Gastrocnemius medialis (tissue), 4 donors: ENCODE measurements at regions not wholly inside any gene's neighbourhood (a gene's known extent, or its start where the extent isn't known, plus 50 kb on each side); places are given as distances from the start of the nearest gene placed in this dataset.

Experiments used
- ATAC-seq, 2 donors: fragments of 150-250 bp; one replicate each; pipeline ENCODE4 v1.9.1; 2016
- DNase-seq, 2 donors: peaks; one replicate each; pipeline ENCODE4 v3.0.0-alpha.2; 2019
- H3K27ac ChIP-seq, 4 donors: fragments of 200-600 bp; sonication (generic); 1 replicate in 1 of 4; 2 replicates in 3 of 4; pipeline ENCODE4 v1.5.1; 2016 to 2018; ENCODE audit warnings: mild to moderate bottlenecking in 2 of 4, moderate library complexity in 1 of 4
- H3K27me3 ChIP-seq, 3 donors: fragments of 200-600 bp; sonication (generic) in 2 of 3; 1 replicate in 1 of 3; 2 replicates in 2 of 3; pipeline versions ENCODE4 v1.5.1 to v1.6.0; 2016 to 2019; ENCODE audit warnings: mild to moderate bottlenecking in 1 of 3, moderate library complexity in 1 of 3
- H3K36me3 ChIP-seq, 2 donors: fragments of 200-600 bp; sonication (generic) in 1 of 2; one replicate each; pipeline ENCODE4 v1.5.1; 2017 to 2018
- H3K4me1 ChIP-seq, 2 donors: fragments of 200-600 bp; sonication (generic) in 1 of 2; one replicate each; pipeline ENCODE4 v1.5.1; 2016 to 2017; ENCODE audit warnings: mild to moderate bottlenecking in 2 of 2
- H3K4me3 ChIP-seq, 4 donors: fragments of 200-600 bp; sonication (generic) in 3 of 4; 1 replicate in 1 of 4; 2 replicates in 3 of 4; pipeline ENCODE4 v1.5.1; 2016 to 2019; ENCODE audit warnings: mild to moderate bottlenecking in 2 of 4
- H3K9me3 ChIP-seq, 3 donors: fragments of 200-600 bp; sonication (generic) in 2 of 3; 1 replicate in 1 of 3; 2 replicates in 2 of 3; pipeline ENCODE4 v1.5.1; 2016 to 2019
- CTCF ChIP-seq, 5 experiments: fragments of 450-650 bp in 3 of 5; fragments of 200-600 bp in 2 of 5; sonication (generic) in 2 of 5; IDR thresholded peaks in 4 of 5; conservative IDR thresholded peaks in 1 of 5; 1 replicate in 4 of 5; 2 replicates in 1 of 5; pipeline ENCODE4 v1.5.1; 2016 to 2019; ENCODE audit warnings: antibody characterized with exemption in 5 of 5, mild to moderate bottlenecking in 3 of 5, moderate library complexity in 3 of 5
- POLR2A ChIP-seq, 2 donors: fragments of 450-650 bp; IDR thresholded peaks; one replicate each; pipeline ENCODE4 v1.6.1; 2017; ENCODE audit warnings: antibody characterized with exemption in 2 of 2, mild to moderate bottlenecking in 2 of 2, moderate library complexity in 2 of 2
- in situ Hi-C, 4 donors: fragments of 200-750 bp; cut with MboI; loops; one replicate each; pipeline versions ENCODE4 v1.15.0 to v1.8.0; 2017; ENCODE audit warnings: low sequenced_read_pairs in 4 of 4
- intact Hi-C: fragments of 100-400 bp; cut with DNase I; formaldehyde crosslinking; loops from one replicate; pipeline ENCODE4 v1.15.1; 2023; ENCODE audit warnings: low total_unique reads

GRCh38 chr15:45780352-45780751 is 145.5 kb downstream of the SQOR start:
- intact Hi-C loops (no loop called here), in situ Hi-C loops (no loop called here)
- H3K27me3 ChIP-seq, result no peaks in the 10 kb centered on the region

GRCh38 chr15:45784656-45785055 is 149.8 kb downstream of the SQOR start:
- ATAC-seq (no peak), DNase-seq (no peak)
- no peak overlapping the region for H3K27ac ChIP-seq

More at GRCh38 chr15:45780352-45780751, 145.5 kb downstream of the SQOR start:
- H3K9me3 ChIP-seq, result no peaks in the 10 kb centered on the region
- no peak for ATAC-seq
- TF ChIP-seq CTCF (IDR thresholded peaks at IDR 0.05 in 4 of 5, conservative IDR thresholded peaks at IDR 0.05 in 1 of 5) (no peak), POLR2A (IDR thresholded peaks at IDR 0.05) (no peak)
- H3K36me3 ChIP-seq, result no peaks in the 10 kb centered on the region
- DNase-seq, result no peak
- no peaks in the 10 kb centered on the region for H3K4me1 ChIP-seq
- H3K4me3 ChIP-seq, result no peak overlapping the region
- H3K27ac ChIP-seq, result no peak overlapping the region

GRCh38 chr15:45785897-45786296 is 151.1 kb downstream of the SQOR start:
- Histone ChIP-seq H3K9me3 (no peaks in the 10 kb centered on the region), H3K4me1 (no peaks in the 10 kb centered on the region), H3K27ac (no peak overlapping the region), H3K36me3 (no peaks in the 10 kb centered on the region), H3K27me3 (no peaks in the 10 kb centered on the region), H3K4me3 (no peak overlapping the region)
- in situ Hi-C loops (no loop called here), intact Hi-C loops (loop anchor here (5.0 kb wide), 1 partner anchor 69 kb away; no protein-coding TSS in a partner anchor)
- TF ChIP-seq CTCF (IDR thresholded peaks at IDR 0.05 in 4 of 5, conservative IDR thresholded peaks at IDR 0.05 in 1 of 5) (no peak), POLR2A (IDR thresholded peaks at IDR 0.05) (no peak)
- ATAC-seq (no peak), DNase-seq (no peak)

More at GRCh38 chr15:45784656-45785055, 149.8 kb downstream of the SQOR start:
- no peak overlapping the region for H3K4me3 ChIP-seq
- in situ Hi-C loops (no loop called here), intact Hi-C loops (loop anchor here (5.0 kb wide), 1 partner anchor 67 kb away; no protein-coding TSS in a partner anchor)
- H3K4me1 ChIP-seq, result no peaks in the 10 kb centered on the region
- no peaks in the 10 kb centered on the region for H3K36me3 ChIP-seq
- no peaks in the 10 kb centered on the region for H3K9me3 ChIP-seq
- no peaks in the 10 kb centered on the region for H3K27me3 ChIP-seq
- TF ChIP-seq POLR2A (IDR thresholded peaks at IDR 0.05), result no peak
- no peak for TF ChIP-seq CTCF (IDR thresholded peaks at IDR 0.05 in 4 of 5, conservative IDR thresholded peaks at IDR 0.05 in 1 of 5)

GRCh38 chr15:45790325-45790943 is 155.6 kb downstream of the SQOR start:
- DNase-seq (no peak), ATAC-seq (no peak)
- H3K4me1 ChIP-seq, result no peaks in the 10 kb centered on the region
- TF ChIP-seq POLR2A (IDR thresholded peaks at IDR 0.05), result no peak
- TF ChIP-seq CTCF (IDR thresholded peaks at IDR 0.05 in 4 of 5, conservative IDR thresholded peaks at IDR 0.05 in 1 of 5), result peak in 2 of 5 experiments; percentile 30 to 42
- H3K36me3 ChIP-seq, result no peaks in the 10 kb centered on the region
- in situ Hi-C loops, result no loop called here
- H3K27me3 ChIP-seq, result no peaks in the 10 kb centered on the region
- H3K9me3 ChIP-seq, result no peaks in the 10 kb centered on the region
- no peak overlapping the region for H3K4me3 ChIP-seq
- no peak overlapping the region for H3K27ac ChIP-seq
- intact Hi-C loops, result no loop called here

GRCh38 chr15:45794304-45794703 is 159.5 kb downstream of the SQOR start:
- DNase-seq (no peak), ATAC-seq (no peak)
- Histone ChIP-seq H3K9me3 (no peaks in the 10 kb centered on the region), H3K36me3 (no peaks in the 10 kb centered on the region), H3K27me3 (no peaks in the 10 kb centered on the region), H3K27ac (no peak overlapping the region), H3K4me1 (no peaks in the 10 kb centered on the region), H3K4me3 (no peak overlapping the region)
- in situ Hi-C loops, result no loop called here
- intact Hi-C loops, result no loop called here
- TF ChIP-seq POLR2A (IDR thresholded peaks at IDR 0.05), result no peak
- no peak for TF ChIP-seq CTCF (IDR thresholded peaks at IDR 0.05 in 4 of 5, conservative IDR thresholded peaks at IDR 0.05 in 1 of 5)
